ENCODE measurements at regions not wholly inside any gene's neighbourhood (a gene's known extent, or its start where the extent isn't known, plus 50 kb on each side); places are given as distances from the start of the nearest gene placed in this dataset.

DNA sequence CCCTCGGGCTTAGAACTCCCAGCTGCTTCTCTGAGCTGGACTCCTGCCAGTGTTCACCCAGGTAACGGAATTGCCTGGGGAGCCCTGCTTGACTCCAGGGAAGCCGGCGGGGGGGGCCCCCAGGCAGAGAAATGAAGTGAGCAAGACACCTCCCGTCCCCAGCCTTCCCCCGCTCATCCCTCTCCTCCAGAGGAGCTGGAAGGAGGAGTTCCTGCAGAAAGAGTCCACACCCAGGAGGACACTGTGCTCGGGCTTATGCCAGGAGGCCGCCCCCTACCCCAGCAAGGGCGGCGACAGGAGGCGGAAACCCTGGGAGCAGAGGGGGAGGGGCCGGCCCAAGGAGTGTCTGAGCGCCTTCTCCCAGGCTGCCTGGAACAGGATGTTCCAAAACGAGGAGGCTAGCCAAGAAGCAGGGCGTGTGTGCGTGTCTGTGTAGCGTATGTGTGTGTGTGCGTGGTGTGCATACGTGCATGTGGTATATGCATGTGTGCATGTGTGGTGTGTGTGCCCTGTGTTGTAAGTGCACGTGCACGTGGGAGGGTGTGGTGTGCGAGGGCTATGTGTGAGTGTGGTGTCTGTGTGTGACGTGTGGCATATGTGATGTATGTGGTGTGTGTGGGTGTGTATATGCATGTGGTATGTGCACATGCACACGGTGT, 511.3 kb downstream of the SHQ1 start:
- TF ChIP-seq, protein P1, sequence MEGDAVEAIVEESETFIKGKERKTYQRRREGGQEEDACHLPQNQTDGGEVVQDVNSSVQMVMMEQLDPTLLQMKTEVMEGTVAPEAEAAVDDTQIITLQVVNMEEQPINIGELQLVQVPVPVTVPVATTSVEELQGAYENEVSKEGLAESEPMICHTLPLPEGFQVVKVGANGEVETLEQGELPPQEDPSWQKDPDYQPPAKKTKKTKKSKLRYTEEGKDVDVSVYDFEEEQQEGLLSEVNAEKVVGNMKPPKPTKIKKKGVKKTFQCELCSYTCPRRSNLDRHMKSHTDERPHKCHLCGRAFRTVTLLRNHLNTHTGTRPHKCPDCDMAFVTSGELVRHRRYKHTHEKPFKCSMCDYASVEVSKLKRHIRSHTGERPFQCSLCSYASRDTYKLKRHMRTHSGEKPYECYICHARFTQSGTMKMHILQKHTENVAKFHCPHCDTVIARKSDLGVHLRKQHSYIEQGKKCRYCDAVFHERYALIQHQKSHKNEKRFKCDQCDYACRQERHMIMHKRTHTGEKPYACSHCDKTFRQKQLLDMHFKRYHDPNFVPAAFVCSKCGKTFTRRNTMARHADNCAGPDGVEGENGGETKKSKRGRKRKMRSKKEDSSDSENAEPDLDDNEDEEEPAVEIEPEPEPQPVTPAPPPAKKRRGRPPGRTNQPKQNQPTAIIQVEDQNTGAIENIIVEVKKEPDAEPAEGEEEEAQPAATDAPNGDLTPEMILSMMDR (IDR thresholded peaks at IDR 0.05; ENCODE audit: control insufficient read depth, insufficient read depth, low read depth, low read length, missing control alignments): no peak
- no peak overlapping the region for H3K4me3 ChIP-seq (ENCODE audit: control insufficient read depth, low read depth, low read length)
- DNase-seq (ENCODE audit: low read depth): no peak

DNA sequence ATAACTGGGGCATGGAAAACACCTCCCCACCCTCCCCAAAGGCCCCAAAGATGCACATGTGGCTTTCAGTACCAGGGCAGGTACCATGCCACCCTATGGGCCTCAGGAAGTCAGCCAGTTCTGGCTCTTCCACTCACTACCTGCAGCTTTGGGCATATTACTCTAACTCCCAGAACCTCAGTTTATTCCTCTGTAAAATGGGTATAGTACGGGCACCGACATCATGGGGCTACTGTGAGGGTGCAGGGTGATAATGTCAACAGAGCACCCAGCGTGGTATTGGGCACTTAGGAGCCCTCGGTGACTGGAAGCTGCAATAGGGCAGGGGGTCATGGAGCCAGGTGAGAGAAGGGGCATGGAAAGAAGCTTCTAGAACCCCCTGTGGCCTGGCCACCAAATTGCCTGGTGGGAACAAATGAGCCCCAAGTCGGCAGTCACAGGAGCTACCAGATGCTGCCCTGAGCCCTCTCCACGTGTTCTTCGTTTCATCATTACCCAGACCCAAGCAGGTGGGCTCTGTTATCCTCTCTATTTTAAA, 512.1 kb downstream of the SHQ1 start:
- no peak overlapping the region for H3K4me3 ChIP-seq (ENCODE audit: control insufficient read depth, low read depth, low read length)
- no peak for DNase-seq (ENCODE audit: low read depth)
- TF ChIP-seq, protein P1 (IDR thresholded peaks at IDR 0.05; ENCODE audit: control insufficient read depth, insufficient read depth, low read depth, low read length, missing control alignments): no peak

DNA sequence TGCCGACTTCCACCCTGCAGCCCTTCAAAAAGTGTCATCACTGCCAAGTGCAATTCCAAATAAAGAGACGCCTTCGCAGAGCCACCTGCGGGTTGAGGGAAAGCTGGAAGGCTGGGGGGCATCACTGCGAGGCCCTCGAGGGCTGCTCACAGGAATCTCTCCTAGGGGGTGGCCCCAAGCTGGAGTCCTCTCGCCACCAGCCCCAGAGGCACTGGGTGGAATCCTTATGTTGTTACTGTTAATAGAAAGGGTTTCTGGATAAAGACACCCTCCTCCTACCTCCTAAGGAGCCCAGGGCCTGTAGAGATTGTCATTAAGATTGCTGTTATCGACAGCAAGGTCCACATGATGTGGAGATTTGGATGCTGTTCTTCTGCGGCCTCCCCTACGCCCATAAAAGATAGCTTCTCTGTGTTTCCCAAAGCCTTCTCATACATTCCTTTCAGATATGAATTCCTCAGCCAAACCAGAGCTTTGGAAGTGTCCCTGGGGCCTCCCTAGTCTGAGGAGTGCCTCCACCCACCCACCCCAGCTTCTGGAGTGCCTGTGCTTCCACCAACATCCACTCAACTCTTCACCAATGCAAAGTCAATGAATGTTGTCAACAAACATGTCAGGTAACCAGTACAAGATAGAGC, 512.7 kb downstream of the SHQ1 start:
- TF ChIP-seq, protein P1 (IDR thresholded peaks at IDR 0.05; ENCODE audit: control insufficient read depth, insufficient read depth, low read depth, low read length, missing control alignments): no peak
- no peak overlapping the region for H3K4me3 ChIP-seq (ENCODE audit: control insufficient read depth, low read depth, low read length)
- no peak for DNase-seq (ENCODE audit: low read depth)

DNA sequence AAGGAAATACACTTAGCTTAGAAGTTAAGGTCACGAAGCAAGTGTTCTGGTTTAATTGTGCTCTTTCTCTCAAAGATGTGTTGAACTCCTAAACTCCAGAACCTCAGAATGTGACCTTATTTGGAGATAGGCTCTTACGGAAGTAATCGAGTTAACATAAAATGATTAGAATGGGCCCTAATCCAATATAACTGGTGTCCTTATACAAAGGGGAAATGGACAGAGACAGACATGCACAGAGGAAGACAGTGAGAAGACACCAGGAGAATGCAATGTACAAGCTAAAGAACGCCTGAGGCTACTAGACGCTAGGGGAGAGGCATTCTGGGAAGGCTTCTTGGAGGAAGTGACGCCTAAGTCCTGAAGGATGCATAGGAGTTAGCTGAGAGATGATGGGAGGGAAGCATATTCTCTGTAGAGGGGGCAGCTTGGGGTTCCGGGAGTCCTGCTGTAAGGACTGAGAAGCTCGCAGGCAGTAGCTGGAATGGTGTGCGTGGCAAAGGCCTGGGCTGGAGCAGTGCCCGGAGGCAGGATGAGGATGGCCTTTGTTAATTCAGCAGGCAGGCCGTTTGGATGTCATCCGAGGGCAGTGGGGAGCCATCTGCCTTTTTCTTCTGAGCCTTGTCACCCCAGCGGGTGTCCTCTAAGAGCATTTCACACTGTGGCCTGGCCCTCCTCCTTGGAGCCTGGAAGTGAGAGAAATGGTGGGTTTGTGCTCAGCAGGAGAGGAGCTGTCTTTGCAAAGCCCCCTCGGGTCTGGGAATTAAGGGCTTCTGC, 513.4 kb downstream of the SHQ1 start:
- no peak overlapping the region for H3K4me3 ChIP-seq (ENCODE audit: control insufficient read depth, low read depth, low read length)
- no peak for DNase-seq (ENCODE audit: low read depth)
- TF ChIP-seq, protein P1 (IDR thresholded peaks at IDR 0.05; ENCODE audit: control insufficient read depth, insufficient read depth, low read depth, low read length, missing control alignments): no peak

DNA sequence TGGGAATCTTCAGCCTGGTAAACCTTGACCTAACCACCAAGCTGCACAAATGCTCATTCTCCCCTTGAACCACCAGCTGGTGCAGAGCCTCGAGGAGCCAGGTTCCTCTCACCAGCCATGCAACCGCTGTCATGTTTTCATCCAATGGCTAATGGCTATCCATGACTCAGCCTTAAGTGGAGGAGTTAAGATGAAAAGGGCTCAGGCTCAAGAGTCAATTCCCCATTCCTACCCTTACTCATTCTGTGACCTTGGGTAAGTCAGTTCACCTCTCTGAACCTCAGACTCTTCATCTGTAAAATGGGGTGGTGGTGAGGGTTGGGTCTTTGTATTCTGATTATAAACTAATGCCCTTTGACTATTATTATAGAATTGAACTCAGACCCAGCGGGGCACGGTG, 515.6 kb downstream of the SHQ1 start:
- TF ChIP-seq, protein P1 (IDR thresholded peaks at IDR 0.05; ENCODE audit: control insufficient read depth, insufficient read depth, low read depth, low read length, missing control alignments): no peak
- H3K4me3 ChIP-seq (ENCODE audit: control insufficient read depth, low read depth, low read length): no peak overlapping the region
- DNase-seq (ENCODE audit: low read depth): no peak

DNA sequence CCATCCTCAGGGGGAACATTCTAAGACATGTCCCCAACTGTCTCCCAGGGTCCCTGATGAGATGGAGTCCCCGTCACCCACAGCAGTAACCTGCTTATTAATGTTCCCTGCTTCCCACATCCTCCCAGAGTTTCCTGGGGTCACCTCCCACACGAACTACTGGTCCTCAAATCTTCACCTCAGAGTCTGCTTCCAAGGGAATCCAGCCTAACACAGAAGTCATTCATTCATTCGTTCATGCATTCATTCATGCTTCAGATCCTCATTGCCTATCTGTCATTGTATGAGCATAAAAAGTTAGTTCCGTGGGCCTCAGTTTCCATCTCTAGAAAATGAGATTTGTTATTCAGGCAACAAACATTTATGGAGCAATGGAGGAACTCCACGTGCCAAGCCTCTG, 516.2 kb downstream of the SHQ1 start:
- TF ChIP-seq, protein P1 (IDR thresholded peaks at IDR 0.05; ENCODE audit: control insufficient read depth, insufficient read depth, low read depth, low read length, missing control alignments): no peak
- DNase-seq (ENCODE audit: low read depth): no peak
- no peak overlapping the region for H3K4me3 ChIP-seq (ENCODE audit: control insufficient read depth, low read depth, low read length)

All from AG09309 (cell line).